Peyer's patch (tissue), 4 donors: ENCODE measurements at regions not wholly inside any gene's neighbourhood (a gene's known extent, or its start where the extent isn't known, plus 50 kb on each side); places are given as distances from the start of the nearest gene placed in this dataset.
"Not testable (repeated sequence)": the region's sequence is repeated elsewhere in the genome, so short reads cannot be mapped to it uniquely, and the experiment has no call there.

Experiments
- DNase-seq, 3 donors: peaks; one replicate each; pipeline ENCODE4 v3.0.0-alpha.2; 2017 to 2019
- H3K27ac ChIP-seq, 4 donors: fragments of 200-600 bp; sonication (generic); one replicate each; pipeline ENCODE4 v1.5.1; 2016 to 2019
- H3K27me3 ChIP-seq, 2 donors: fragments of 200-600 bp; sonication (generic); one replicate each; pipeline ENCODE4 v1.5.1; 2019
- H3K36me3 ChIP-seq, 3 donors: fragments of 200-600 bp; sonication (generic); one replicate each; pipeline ENCODE4 v1.5.1; 2016 to 2019
- H3K4me1 ChIP-seq, 4 donors: fragments of 200-600 bp; sonication (generic); one replicate each; pipeline ENCODE4 v1.5.1; 2016 to 2019
- H3K4me3 ChIP-seq, 4 donors: fragments of 200-600 bp; sonication (generic); 1 replicate in 3 of 4; 2 replicates in 1 of 4; pipeline ENCODE4 v1.5.1; 2016 to 2019; ENCODE audit warnings: mild to moderate bottlenecking in 1 of 4
- H3K9me3 ChIP-seq, 4 donors: fragments of 200-600 bp; sonication (generic); one replicate each; pipeline ENCODE4 v1.5.1; 2016 to 2019; ENCODE audit warnings: mild to moderate bottlenecking in 1 of 4
- CTCF ChIP-seq, 6 experiments: fragments of 450-650 bp in 4 of 6; fragments of 200-600 bp in 2 of 6; sonication (generic) in 1 of 6; IDR thresholded peaks; one replicate each; pipeline ENCODE4 v1.5.1; 2017 to 2019; ENCODE audit warnings: antibody characterized with exemption in 6 of 6, mild to moderate bottlenecking in 3 of 6, moderate library complexity in 1 of 6
- POLR2A ChIP-seq, 2 donors: fragments of 450-650 bp; IDR thresholded peaks; one replicate each; pipeline ENCODE4 v1.5.1; 2017; ENCODE audit warnings: antibody characterized with exemption in 2 of 2, mild to moderate bottlenecking in 2 of 2, moderate library complexity in 2 of 2

- no peak for DNase-seq
- Histone ChIP-seq H3K4me1 (no peaks in the 10 kb centered on the region), H3K27me3 (no peaks in the 10 kb centered on the region), H3K27ac (no peak overlapping the region), H3K4me3 (no peak overlapping the region), H3K36me3 (no peaks in the 10 kb centered on the region), H3K9me3 (no peaks in the 10 kb centered on the region)
- no peak for TF ChIP-seq CTCF (IDR thresholded peaks at IDR 0.05)
- TF ChIP-seq POLR2A (IDR thresholded peaks at IDR 0.05): no peak
Observed at GRCh38 chr5:111961862-111962261, 204.9 kb upstream of the NREP start.

- Histone ChIP-seq H3K27me3 (no peaks in the 10 kb centered on the region), H3K4me1 (no peaks in the 10 kb centered on the region), H3K27ac (no peak overlapping the region), H3K9me3 (no peaks in the 10 kb centered on the region), H3K4me3 (no peak overlapping the region), H3K36me3 (no peaks in the 10 kb centered on the region)
- TF ChIP-seq CTCF (IDR thresholded peaks at IDR 0.05) (no peak), POLR2A (IDR thresholded peaks at IDR 0.05) (no peak)
- DNase-seq: no peak
Observed at GRCh38 chr5:111960476-111961215, 203.7 kb upstream of the NREP start.

- DNase-seq: no peak
- no peaks in the 10 kb centered on the region for H3K9me3 ChIP-seq
- H3K27me3 ChIP-seq: no peaks in the 10 kb centered on the region
- no peaks in the 10 kb centered on the region for H3K36me3 ChIP-seq
- no peak overlapping the region for H3K27ac ChIP-seq
- no peak for TF ChIP-seq CTCF (IDR thresholded peaks at IDR 0.05)
- TF ChIP-seq POLR2A (IDR thresholded peaks at IDR 0.05): no peak
- no peak overlapping the region for H3K4me3 ChIP-seq
- no peaks in the 10 kb centered on the region for H3K4me1 ChIP-seq
Observed at GRCh38 chr5:111958851-111959250, 201.9 kb upstream of the NREP start.

- not testable (repeated sequence) for H3K4me1 ChIP-seq, DNase-seq, H3K27me3 ChIP-seq
Observed at GRCh38 chr5:111956765-111957164, 199.8 kb upstream of the NREP start.

GRCh38 chr5:111954516-111955395 lies 197.8 kb upstream of the NREP start:
- no peak for DNase-seq
- no peaks in the 10 kb centered on the region for H3K36me3 ChIP-seq

More at GRCh38 chr5:111956765-111957164, 199.8 kb upstream of the NREP start:
- not testable (repeated sequence) for H3K9me3 ChIP-seq, H3K4me3 ChIP-seq, H3K27ac ChIP-seq, H3K36me3 ChIP-seq

More at GRCh38 chr5:111954516-111955395, 197.8 kb upstream of the NREP start:
- Histone ChIP-seq H3K27me3 (no peaks in the 10 kb centered on the region), H3K9me3 (no peaks in the 10 kb centered on the region), H3K4me1 (no peaks in the 10 kb centered on the region), H3K4me3 (no peak overlapping the region), H3K27ac (no peak overlapping the region)
- TF ChIP-seq POLR2A (IDR thresholded peaks at IDR 0.05) (no peak), CTCF (IDR thresholded peaks at IDR 0.05) (no peak)
